HCT116 (cell line): ENCODE measurements at regions not wholly inside any gene's neighbourhood (a gene's known extent, or its start where the extent isn't known, plus 50 kb on each side); places are given as distances from the start of the nearest gene placed in this dataset.

ENCODE experiments used
- CTCF ChIP-seq, 3 experiments: fragments of 200-600 bp in 1 of 3; sonication (generic) in 1 of 3; IDR thresholded peaks in 2 of 3; conservative IDR thresholded peaks in 1 of 3; 2 replicates each; pipeline ENCODE4 v1.5.1; 2012 to 2017; ENCODE audit warnings: low read depth in 2 of 3, low read length in 2 of 3, antibody characterized with exemption in 1 of 3, borderline replicate concordance in 1 of 3, control low read depth in 1 of 3, mild to moderate bottlenecking in 1 of 3, mixed read lengths in 1 of 3, mixed run types in 1 of 3, moderate library complexity in 1 of 3; ENCODE audit not compliant: insufficient read depth in 1 of 3
- EGR1 ChIP-seq: IDR thresholded peaks from 2 replicates; pipeline ENCODE4 v1.6.1; 2012; ENCODE audit warnings: low read depth
- EZH2 ChIP-seq: fragments of 200-600 bp; sonication (generic); IDR thresholded peaks from 2 replicates; pipeline ENCODE4 v1.6.1; 2017; ENCODE audit warnings: antibody characterized with exemption, mixed run types
- JUND ChIP-seq: IDR thresholded peaks from 2 replicates; pipeline ENCODE4 v1.6.1; 2012
- POLR2A ChIP-seq: IDR thresholded peaks from 2 replicates; pipeline ENCODE4 v1.7.0; 2011; ENCODE audit warnings: borderline replicate concordance; ENCODE audit not compliant: insufficient read depth, insufficient read length; ENCODE audit errors: extremely low read depth
- POLR2AphosphoS5 ChIP-seq: IDR thresholded peaks from 2 replicates; pipeline ENCODE4 v1.6.1; 2011; ENCODE audit warnings: mild to moderate bottlenecking, low read depth, low read length, moderate library complexity
- RAD21 ChIP-seq: IDR thresholded peaks from 2 replicates; pipeline ENCODE4 v1.6.1; 2012; ENCODE audit warnings: low read depth, mild to moderate bottlenecking
- SIN3A ChIP-seq: IDR thresholded peaks from 2 replicates; pipeline ENCODE4 v1.6.1; 2012; ENCODE audit warnings: low read depth
- SP1 ChIP-seq: IDR thresholded peaks from 2 replicates; pipeline ENCODE4 v1.6.1; 2012; ENCODE audit warnings: low read depth
- ZNF274 ChIP-seq: fragments of 200-500 bp; sonication (Bioruptor generic); IDR thresholded peaks from 2 replicates; pipeline ENCODE4 v1.6.1; 2014; ENCODE audit warnings: mild to moderate bottlenecking, low read depth, low read length, inconsistent platforms

GRCh38 chr20:55656231-55656775 lies 349.0 kb downstream of the CBLN4 start:
- TF ChIP-seq EGR1, result no peak
- no peak for TF ChIP-seq EZH2
- no peak for TF ChIP-seq POLR2A
- no peak for TF ChIP-seq JUND
- no peak for TF ChIP-seq RAD21
- no peak for TF ChIP-seq CTCF (IDR thresholded peaks at IDR 0.05 in 2 of 3, conservative IDR thresholded peaks at IDR 0.05 in 1 of 3; ENCODE audit: borderline replicate concordance in 1 of 3, insufficient read depth in 1 of 3, low read depth in 2 of 3, low read length in 2 of 3)
- TF ChIP-seq POLR2AphosphoS5, result no peak
- no peak for TF ChIP-seq SP1
- TF ChIP-seq ZNF274, result no peak
- no peak for TF ChIP-seq SIN3A
